MG63 (cell line): ENCODE measurements at regions not wholly inside any gene's neighbourhood (a gene's known extent, or its start where the extent isn't known, plus 50 kb on each side); places are given as distances from the start of the nearest gene placed in this dataset.

Source experiments
- DNase-seq: peaks from one replicate; pipeline ENCODE4 v3.0.0-alpha.2; 2020
- H3K27me3 ChIP-seq: fragments of 250-450 bp; sonication (Bioruptor Pico); 2 replicates; pipeline ENCODE4 v1.5.1; 2020; ENCODE audit warnings: mild to moderate bottlenecking, moderate library complexity
- H3K36me3 ChIP-seq: fragments of 250-450 bp; sonication (Bioruptor Pico); 2 replicates; pipeline ENCODE4 v1.5.1; 2020; ENCODE audit warnings: mild to moderate bottlenecking, moderate library complexity
- H3K4me3 ChIP-seq: fragments of 250-450 bp; sonication (Bioruptor Pico); 2 replicates; pipeline ENCODE4 v1.5.1; 2020; ENCODE audit warnings: mild to moderate bottlenecking, moderate library complexity
- H3K9me3 ChIP-seq: fragments of 250-450 bp; sonication (Bioruptor Pico); 2 replicates; pipeline ENCODE4 v1.5.1; 2020; ENCODE audit warnings: mild to moderate bottlenecking, moderate library complexity

DNA sequence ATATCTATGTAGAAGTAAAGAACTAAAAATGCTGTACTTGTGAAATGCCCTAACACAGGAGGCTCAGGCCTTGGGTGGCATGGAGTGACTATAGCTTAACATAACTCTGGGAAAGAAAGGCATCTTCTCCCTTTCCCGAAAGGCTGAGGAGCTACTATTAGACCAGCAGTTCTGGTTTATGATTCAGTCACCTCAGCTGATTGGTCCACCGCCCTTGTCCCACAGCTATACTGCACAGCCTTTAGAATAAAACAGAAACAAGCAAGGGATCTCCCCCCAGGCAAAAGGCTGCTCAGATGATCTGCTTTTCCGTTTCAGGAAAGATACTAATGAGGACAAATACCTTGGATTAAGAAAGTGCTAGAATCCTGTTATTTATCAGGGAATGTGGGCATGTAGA, 171.3 kb downstream of the SNCA start:
- Histone ChIP-seq H3K27me3 (no peaks in the 10 kb centered on the region), H3K36me3 (no peaks in the 10 kb centered on the region), H3K9me3 (no peaks in the 10 kb centered on the region), H3K4me3 (no peak overlapping the region)
- no peak for DNase-seq

DNA sequence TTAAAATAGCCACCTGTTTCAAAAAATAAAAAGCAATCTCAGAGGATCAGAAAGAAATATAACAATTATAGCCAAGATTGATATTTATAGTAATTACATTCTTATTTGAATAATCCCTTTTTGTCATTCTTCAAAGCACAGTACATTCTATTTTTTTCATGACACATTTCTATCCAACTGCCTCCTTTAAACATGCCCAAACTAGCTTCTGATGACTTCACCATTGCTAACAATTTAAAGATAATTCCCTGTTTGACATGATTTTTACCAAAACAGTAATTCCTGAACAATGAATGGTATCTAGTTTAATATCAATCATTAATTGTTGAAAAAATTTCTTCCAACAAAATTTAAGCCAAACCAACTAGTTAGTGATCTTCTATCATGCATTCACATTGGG, 172.4 kb downstream of the SNCA start:
- no peaks in the 10 kb centered on the region for H3K9me3 ChIP-seq
- H3K4me3 ChIP-seq: no peak overlapping the region
- no peak for DNase-seq
- H3K27me3 ChIP-seq: no peaks in the 10 kb centered on the region
- H3K36me3 ChIP-seq: no peaks in the 10 kb centered on the region

DNA sequence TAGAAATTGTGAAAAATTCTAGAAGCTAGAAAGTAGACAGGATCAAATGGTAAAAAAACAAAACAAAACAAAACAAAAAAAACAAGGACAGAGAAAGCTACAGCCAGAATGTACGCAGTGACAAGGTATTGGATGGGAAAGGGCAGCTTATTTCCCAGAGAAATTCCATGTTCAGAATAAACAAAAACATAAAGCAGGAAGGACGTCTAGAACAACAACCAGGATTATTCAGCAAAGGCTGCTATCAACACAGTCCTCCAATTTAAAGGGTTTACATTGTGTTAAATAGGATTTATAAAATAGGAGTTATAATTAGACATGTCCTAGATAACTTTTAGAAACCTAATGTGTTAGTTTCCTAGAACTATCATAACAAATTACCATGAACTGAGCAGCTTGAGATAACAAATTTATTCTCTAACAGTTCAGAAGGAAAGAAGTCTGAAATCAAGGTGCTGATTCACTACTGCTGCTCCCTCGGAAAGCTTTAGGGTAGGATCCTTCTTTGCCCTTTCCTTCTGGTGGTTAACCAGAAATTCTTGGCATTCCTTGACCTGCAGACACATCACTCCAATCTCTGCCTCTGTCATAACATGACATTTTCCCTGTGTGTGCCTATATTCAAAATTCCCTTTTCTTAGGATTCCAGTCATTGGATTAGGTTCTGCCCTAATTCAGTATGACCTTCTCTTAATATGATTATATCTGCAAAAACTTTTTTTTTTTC, 175.6 kb downstream of the SNCA start:
- H3K36me3 ChIP-seq: no peaks in the 10 kb centered on the region
- H3K4me3 ChIP-seq: no peak overlapping the region
- DNase-seq: no peak
- H3K27me3 ChIP-seq: no peaks in the 10 kb centered on the region
- H3K9me3 ChIP-seq: no peaks in the 10 kb centered on the region

DNA sequence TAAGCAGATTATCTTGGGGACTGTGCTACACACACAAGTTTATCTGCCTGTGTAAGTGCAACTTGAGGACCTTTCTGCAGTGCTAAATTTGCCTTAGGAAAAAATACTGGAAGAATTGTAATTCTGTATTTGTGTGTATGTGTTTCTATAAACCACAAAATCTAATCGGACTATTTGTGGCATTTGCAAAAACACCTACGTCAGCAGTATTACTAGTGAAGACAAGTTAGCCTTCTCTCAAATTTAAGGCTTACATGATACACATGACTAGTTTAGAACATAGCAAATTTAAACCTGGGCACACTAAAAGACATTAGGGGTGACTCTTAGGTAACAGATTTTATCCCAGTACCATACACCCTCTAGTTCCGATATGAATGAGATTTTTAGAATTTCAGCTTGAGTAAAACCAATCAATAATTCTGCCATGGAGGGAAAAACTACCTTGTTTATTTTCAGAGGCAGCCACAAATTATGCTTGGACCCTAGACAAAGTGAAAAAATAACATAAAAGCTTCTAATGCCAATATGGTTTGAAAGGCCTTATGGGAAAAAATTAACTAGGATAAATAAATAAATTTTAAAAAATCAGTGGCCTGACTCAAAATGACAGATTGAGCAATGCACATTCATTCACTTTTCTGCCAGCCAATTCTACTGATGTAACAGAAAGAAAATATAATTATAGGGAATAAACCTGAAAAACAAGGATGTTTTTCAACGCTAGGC, 176.4 kb downstream of the SNCA start:
- Histone ChIP-seq H3K4me3 (no peak overlapping the region), H3K9me3 (no peaks in the 10 kb centered on the region), H3K36me3 (no peaks in the 10 kb centered on the region), H3K27me3 (no peaks in the 10 kb centered on the region)
- DNase-seq: no peak

DNA sequence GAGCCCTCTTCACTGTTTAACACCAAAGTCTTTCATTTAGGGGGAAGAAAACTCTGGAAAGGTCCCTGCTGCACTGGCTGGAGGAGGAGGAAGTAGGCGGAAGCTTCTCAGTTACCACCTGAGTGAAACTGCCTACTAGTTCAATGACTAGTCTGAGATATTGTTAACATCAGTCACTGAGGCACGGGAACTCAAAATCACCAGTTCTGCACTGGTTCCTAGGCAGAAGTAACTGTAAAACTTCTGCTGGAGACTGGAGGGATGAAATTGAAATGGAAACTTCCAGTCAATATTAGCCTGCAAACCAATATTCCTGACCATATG, 178.3 kb downstream of the SNCA start:
- Histone ChIP-seq H3K36me3 (no peaks in the 10 kb centered on the region), H3K9me3 (no peaks in the 10 kb centered on the region), H3K27me3 (no peaks in the 10 kb centered on the region), H3K4me3 (no peak overlapping the region)
- DNase-seq: no peak

DNA sequence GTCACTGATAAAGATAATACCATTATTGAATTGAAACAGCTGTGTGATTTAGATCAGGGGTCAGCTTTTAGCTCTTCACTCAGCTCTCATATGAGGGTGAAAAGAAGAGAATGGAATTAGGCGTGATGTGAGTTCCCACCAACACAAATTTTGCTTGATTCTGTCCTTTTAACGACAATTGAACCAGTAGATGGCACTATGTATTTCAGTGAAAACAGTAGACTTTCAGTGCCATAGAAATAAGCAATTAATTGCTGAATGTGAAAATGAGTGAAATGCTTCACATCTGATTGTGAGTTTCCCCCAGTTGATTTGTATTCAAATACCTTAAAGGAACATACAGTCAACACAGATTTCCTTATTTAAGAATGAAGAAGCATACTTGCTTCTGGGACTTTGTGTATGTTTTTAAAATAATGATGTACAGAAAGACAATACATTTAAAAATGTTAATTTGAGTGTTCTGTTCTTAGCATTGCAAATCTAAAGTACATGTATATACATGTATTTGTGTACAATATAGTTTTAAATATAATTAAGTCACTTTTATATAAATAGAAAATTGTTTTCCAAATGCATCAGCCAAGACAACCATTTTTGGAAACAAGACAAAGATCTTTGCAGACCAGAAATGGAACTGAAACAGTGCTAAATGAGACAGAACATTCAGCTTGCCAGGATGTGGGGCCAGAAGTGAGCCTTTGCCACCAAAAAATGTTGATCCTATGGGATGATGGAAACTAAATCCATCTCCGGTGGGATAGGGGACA, 178.8 kb downstream of the SNCA start:
- H3K9me3 ChIP-seq: no peaks in the 10 kb centered on the region
- no peak for DNase-seq
- H3K36me3 ChIP-seq: no peaks in the 10 kb centered on the region
- no peak overlapping the region for H3K4me3 ChIP-seq
- H3K27me3 ChIP-seq: no peaks in the 10 kb centered on the region

DNA sequence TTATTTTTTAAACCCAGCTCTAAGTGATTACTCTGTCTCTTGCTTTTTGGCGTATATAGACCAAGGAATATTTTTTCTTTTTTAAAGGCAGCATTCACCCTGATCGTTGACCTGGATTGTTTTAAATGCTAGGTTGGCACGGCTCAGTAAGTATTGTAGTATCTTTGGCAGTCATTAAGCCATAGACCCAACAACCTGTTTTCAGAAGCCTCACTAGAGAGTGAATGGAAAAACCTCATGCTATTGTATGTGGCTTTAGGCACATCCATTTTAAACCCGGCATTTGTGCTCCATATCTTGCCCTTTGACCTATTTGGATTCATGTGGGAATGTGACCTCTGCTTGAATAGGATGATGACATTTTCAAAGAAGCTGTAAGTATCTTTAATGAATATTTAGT, 183.9 kb downstream of the SNCA start:
- H3K4me3 ChIP-seq: no peak overlapping the region
- no peak for DNase-seq
- no peaks in the 10 kb centered on the region for H3K9me3 ChIP-seq
- H3K36me3 ChIP-seq: no peaks in the 10 kb centered on the region
- H3K27me3 ChIP-seq: no peaks in the 10 kb centered on the region

DNA sequence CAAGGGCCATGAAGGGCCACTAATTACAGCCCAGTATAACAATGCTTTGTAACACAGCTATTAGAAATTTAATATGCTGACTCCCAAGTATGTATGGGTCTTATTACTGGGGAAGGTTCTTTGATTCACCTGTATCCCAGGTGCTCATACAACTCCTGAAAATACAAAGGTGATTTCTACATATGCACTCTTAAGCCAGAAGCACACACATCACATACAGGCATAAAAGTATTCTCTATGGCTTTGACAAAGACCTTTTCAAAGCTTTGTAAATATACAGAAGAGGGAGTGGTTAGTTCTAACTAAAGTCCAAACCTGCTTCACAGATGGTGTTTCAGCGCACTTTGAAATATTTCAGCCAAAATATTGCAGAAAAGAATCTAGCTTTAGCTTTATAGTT, 191.5 kb downstream of the SNCA start:
- H3K9me3 ChIP-seq: no peaks in the 10 kb centered on the region
- no peak overlapping the region for H3K4me3 ChIP-seq
- H3K27me3 ChIP-seq: no peaks in the 10 kb centered on the region
- no peaks in the 10 kb centered on the region for H3K36me3 ChIP-seq
- DNase-seq: no peak

DNA sequence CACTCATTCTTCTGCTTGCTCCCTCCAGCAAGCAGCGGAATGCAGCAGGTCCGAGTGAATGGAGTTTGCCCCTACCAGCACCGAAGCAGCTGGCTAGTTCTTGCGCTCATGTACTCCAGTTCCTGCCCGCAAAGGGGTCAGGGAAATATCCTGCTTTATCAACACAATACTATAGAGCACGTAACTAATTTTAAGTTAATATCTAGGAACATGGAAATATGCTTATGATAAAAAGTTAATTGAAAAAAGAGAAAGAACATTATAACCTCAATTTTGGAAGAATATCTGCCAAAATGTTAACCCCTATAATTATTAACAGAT, 195.6 kb downstream of the SNCA start:
- no peak overlapping the region for H3K4me3 ChIP-seq
- no peaks in the 10 kb centered on the region for H3K36me3 ChIP-seq
- H3K9me3 ChIP-seq: no peaks in the 10 kb centered on the region
- no peak for DNase-seq
- H3K27me3 ChIP-seq: no peaks in the 10 kb centered on the region

DNA sequence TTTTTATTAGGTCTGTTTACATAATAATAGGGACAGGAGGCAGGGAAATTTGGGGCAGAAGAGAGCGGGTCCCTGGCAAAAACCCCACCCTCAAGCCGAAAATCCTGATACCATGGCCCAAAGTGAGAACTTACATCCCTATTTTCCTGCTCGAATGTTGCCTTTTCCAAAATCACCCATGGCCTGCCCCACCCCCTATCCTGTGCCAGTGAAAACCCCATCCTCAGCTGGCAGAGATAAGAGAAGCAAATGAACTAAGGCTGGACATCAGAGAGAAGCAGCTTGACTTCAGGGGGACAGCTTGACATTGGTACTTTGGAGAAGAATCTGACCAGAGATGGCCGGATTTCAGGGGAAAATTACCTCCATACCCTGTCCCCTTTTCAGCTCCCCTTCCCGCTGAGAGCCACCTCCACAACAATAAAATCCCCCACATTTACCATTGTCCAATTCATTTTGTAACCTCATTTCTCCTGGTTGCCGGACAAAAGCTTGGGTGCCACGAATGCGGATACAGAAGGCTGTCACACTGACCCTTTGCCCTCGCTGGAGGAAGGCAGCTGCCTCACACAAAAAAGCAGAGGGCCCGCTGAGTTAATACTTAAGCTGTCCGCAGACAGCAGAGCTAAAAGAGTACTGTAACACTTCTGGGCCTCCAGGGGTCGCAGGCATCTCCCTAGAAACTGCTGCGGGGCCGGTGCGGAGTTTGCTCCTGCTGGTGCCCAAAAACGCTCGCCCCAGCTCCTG, 196.2 kb downstream of the SNCA start:
- H3K27me3 ChIP-seq: no peaks in the 10 kb centered on the region
- DNase-seq: peak; percentile 57
- no peaks in the 10 kb centered on the region for H3K36me3 ChIP-seq
- H3K4me3 ChIP-seq: no peak overlapping the region
- H3K9me3 ChIP-seq: no peaks in the 10 kb centered on the region

DNA sequence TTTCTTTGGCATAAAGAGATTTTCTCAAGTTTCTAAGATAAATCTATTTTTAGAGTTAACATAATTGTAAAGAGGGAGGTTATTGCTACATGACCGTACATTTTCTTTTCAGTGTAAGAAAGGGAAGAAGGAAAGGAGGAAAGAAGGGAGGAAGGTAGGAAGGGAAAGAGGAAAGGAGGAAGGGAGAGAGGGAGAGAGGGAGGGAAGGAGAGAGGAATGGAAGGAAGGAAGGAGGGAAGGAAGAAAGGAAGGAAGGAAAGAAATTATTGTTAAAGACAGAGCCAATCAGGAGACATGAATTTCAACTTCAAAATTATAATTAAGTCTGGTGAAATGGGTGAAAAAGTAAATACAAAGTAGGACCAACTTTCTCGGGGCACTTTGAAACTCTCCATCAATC, 197.6 kb downstream of the SNCA start:
- DNase-seq: no peak
- H3K9me3 ChIP-seq: no peaks in the 10 kb centered on the region
- no peak overlapping the region for H3K4me3 ChIP-seq
- H3K36me3 ChIP-seq: no peaks in the 10 kb centered on the region
- no peaks in the 10 kb centered on the region for H3K27me3 ChIP-seq

DNA sequence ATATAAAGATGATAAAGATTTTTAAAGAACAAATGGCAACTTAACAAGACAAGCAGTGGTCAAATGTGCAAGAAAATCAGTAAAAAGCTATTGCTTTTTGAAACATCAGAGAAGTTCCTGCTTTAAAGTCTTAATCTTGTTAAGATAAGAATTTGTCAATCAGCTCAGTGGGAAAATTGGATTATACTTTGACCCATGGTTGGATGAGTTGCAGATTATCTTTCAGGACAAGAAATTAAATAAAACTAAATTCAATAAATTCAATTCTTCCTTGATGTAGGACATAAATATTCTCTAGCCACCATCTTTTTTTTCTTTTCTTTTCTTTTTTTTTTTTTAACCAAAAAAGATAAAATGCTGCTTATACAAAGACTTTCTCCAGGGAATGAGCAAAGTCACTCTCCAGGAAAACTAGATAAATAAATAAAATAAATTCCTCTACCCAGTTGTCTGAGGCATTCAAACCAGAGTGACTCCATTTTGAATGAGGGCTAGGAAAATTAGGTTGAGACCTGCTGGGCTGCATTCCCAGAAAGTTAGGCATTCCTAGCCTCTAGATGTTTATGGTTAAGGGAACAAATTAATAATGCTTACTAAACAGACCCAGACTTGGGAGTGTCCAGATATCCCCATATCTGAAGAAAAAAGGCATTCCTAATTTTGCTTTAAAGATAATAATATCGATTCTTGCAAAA, 211.2 kb downstream of the SNCA start:
- H3K4me3 ChIP-seq: no peak overlapping the region
- H3K9me3 ChIP-seq: no peaks in the 10 kb centered on the region
- no peak for DNase-seq
- H3K36me3 ChIP-seq: no peaks in the 10 kb centered on the region
- H3K27me3 ChIP-seq: no peaks in the 10 kb centered on the region

DNA sequence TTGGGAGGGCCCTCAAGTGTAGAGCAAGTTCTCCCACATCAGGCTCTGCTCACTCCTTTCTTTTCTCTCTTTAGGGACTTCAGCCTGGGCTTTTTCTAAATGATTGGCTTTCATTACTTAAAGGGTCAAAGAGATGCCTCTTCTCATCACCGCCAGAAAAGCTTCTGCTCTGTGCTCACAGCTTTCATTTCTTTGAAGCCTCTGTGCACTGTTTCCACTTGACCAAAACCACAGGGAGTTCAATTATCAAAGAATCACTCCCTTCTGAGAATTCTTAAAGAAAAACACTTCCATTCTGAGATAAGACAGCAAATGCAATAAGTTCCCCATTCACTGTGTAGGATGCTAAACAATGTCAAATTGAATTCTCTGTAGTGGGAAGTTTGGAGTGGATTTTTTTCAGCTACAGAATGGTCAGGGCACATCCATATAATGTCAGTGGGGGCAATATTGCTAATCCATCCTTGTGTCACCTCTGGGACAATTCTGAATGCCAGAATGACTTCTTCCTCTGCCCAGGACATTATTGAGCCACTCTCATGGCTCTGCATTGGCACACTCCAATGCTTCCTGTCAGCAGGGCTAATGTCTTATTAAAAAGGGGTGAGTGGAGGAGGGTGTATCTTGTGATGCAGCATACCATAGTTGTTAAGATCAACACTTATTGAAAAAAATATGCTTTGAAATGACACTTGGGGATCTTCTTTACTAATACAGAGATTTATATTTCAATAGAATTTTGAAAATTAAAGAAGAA, 217.6 kb downstream of the SNCA start:
- no peaks in the 10 kb centered on the region for H3K27me3 ChIP-seq
- no peak for DNase-seq
- no peak overlapping the region for H3K4me3 ChIP-seq
- no peaks in the 10 kb centered on the region for H3K36me3 ChIP-seq
- H3K9me3 ChIP-seq: no peaks in the 10 kb centered on the region

DNA sequence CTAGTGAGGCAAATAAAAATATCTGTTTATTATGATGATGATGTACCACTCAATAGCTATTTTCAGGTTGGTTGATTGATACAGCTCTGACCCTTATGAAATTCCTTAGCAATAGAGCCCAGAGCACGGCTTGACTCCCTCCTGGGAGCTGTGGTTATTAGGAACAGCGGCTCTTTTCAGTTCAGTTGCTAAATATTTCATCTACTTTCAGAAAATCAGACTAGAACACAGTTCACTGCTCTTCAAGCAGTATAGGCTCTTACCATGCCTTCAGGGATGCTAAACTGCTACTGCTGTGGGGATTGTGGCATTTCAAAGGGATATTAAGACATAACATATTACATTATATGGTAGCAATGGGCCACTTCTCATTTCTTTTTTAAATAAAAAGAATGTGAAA, 218.8 kb downstream of the SNCA start:
- no peak for DNase-seq
- Histone ChIP-seq H3K27me3 (no peaks in the 10 kb centered on the region), H3K9me3 (no peaks in the 10 kb centered on the region), H3K36me3 (no peaks in the 10 kb centered on the region), H3K4me3 (no peak overlapping the region)

DNA sequence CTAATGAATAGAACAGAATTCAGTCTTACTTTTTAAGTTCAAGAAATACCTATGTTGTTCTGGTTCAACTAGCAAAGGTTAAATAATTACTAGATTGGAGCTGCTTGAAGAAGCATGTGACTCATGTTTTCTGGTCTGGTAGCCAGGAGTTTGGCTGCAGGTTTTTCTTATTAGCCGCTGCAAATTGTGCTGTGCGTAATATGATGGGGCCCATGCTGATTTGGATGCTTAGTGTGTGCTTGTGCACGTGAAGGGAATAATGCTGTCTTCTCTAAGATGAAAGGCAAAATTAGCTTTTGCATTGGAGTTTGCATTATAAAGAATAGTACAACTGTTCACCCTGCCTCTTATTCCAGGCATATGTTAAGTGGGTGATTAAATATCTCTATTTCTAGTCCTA, 219.6 kb downstream of the SNCA start:
- H3K4me3 ChIP-seq: no peak overlapping the region
- no peak for DNase-seq

DNA sequence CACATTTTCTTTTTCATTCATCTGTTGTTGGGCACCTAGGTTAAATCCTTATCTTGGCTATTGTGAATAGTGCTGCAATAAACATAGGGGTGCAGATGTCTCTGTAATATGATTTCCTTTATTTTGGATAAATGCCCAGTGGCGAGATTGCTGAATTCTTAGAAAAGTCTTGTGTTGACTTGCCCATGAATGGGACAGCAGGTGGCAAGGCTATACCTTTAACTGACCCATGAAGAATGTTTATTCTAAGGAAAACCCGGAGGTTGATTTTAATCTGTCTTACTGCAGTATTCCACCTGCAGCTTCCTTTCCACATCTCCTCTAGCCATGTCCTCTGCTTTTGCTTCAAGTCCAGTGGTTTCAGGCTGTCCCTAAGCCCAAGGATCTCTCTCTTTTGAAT, 220.6 kb downstream of the SNCA start:
- Histone ChIP-seq H3K27me3 (no peaks in the 10 kb centered on the region), H3K9me3 (no peaks in the 10 kb centered on the region), H3K4me3 (no peak overlapping the region), H3K36me3 (no peaks in the 10 kb centered on the region)
- no peak for DNase-seq

More for the DNA sequence above, 219.6 kb downstream of the SNCA start:
- H3K27me3 ChIP-seq: no peaks in the 10 kb centered on the region
- H3K36me3 ChIP-seq: no peaks in the 10 kb centered on the region
- H3K9me3 ChIP-seq: no peaks in the 10 kb centered on the region
